Peyer's patch (tissue), 4 donors: ENCODE measurements at regions not wholly inside any gene's neighbourhood (a gene's known extent, or its start where the extent isn't known, plus 50 kb on each side); places are given as distances from the start of the nearest gene placed in this dataset.

Experiments used
- CTCF ChIP-seq, 6 experiments: fragments of 450-650 bp in 4 of 6; fragments of 200-600 bp in 2 of 6; sonication (generic) in 1 of 6; IDR thresholded peaks; one replicate each; pipeline ENCODE4 v1.5.1; 2017 to 2019; ENCODE audit warnings: antibody characterized with exemption in 6 of 6, mild to moderate bottlenecking in 3 of 6, moderate library complexity in 1 of 6
- POLR2A ChIP-seq, 2 donors: fragments of 450-650 bp; IDR thresholded peaks; one replicate each; pipeline ENCODE4 v1.5.1; 2017; ENCODE audit warnings: antibody characterized with exemption in 2 of 2, mild to moderate bottlenecking in 2 of 2, moderate library complexity in 2 of 2

GRCh38 chr1:4597020-4597419 lies 57.4 kb upstream of the AJAP1 start:
- TF ChIP-seq CTCF (IDR thresholded peaks at IDR 0.05): no peak
- no peak for TF ChIP-seq POLR2A (IDR thresholded peaks at IDR 0.05)
